ENCODE measurements at regions not wholly inside any gene's neighbourhood (a gene's known extent, or its start where the extent isn't known, plus 50 kb on each side); places are given as distances from the start of the nearest gene placed in this dataset.

DNA sequence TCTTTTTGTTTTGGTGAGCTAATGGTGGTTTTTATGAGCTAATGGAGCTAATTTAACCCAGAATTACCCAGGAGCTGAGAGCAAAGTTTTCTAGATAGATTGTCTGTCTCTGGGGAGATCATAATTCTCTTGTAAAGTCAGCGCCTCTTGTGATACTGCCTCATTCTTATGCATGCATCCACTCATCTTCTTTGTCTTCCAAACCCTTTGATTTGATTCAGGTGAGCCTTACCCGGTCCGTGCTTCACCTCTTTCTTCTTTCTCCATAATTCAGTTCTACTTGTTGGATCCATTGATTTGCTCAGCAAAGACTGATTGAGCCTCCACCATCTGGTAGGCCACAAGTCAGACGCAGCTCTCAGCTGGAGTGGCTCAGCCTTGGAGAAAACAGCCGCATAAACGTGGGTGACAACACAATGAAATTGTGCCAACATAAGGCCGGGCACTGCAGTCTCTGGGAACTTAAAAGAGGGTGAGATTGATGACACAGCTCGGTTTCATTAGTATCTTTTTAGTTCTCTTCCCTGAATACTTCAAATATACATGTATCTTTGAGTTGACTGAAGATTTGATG is 158.5 kb upstream of the SH3BP4 start:
- TF ChIP-seq CTCF (conservative IDR thresholded peaks at IDR 0.05; ENCODE audit: low read length) = no peak
- TF ChIP-seq EZH2phosphoT487 (IDR thresholded peaks at IDR 0.05; ENCODE audit: borderline replicate concordance) = no peak

All from Loucy (cell line).